ENCODE measurements at regions not wholly inside any gene's neighbourhood (a gene's known extent, or its start where the extent isn't known, plus 50 kb on each side); places are given as distances from the start of the nearest gene placed in this dataset.

DNA sequence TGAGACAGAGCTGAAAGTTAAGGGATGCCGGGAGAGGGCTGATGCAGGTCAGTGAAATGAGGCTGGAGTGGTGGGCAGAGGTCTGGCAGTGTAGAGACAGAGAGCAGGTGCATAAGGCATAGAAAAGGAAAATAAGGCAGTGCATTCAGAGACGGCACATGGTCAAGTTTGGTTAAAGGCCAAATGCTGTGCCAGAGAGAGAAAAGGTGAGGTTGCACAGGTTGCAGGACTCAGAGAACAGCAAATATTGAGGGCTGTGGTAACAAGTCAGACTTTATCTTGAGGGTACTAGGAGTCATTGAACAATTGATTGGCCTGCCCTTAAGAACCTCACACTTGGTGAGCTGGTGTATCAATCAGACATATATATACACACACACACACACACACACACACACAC is 102.9 kb upstream of the TSHZ2 start:
- peaks cover 1% of the 10 kb centered on the region for H3K27me3 Mint-ChIP-seq (ENCODE audit: low read depth)
- peaks cover 12% of the 10 kb centered on the region for H3K9me3 Mint-ChIP-seq (ENCODE audit: low read depth)
- no peaks in the 10 kb centered on the region for H3K4me1 Mint-ChIP-seq (ENCODE audit: low read depth)
- H3K4me3 Mint-ChIP-seq (ENCODE audit: unreplicated experiment), result no peak overlapping the region
- H3K27ac Mint-ChIP-seq (ENCODE audit: unreplicated experiment), result no peak overlapping the region
- DNase-seq (ENCODE audit: low spot score), result no peak
- H3K36me3 Mint-ChIP-seq (ENCODE audit: low read depth), result no peaks in the 10 kb centered on the region
- TF ChIP-seq CTCF (IDR thresholded peaks at IDR 0.05), result no peak

GRCh38 chr20:52867305-52867704 is 104.9 kb upstream of the TSHZ2 start:
- peaks cover 1% of the 10 kb centered on the region for H3K27me3 Mint-ChIP-seq (ENCODE audit: low read depth)
- peaks cover 12% of the 10 kb centered on the region for H3K9me3 Mint-ChIP-seq (ENCODE audit: low read depth)
- DNase-seq (ENCODE audit: low spot score), result no peak
- H3K4me1 Mint-ChIP-seq (ENCODE audit: low read depth), result no peaks in the 10 kb centered on the region
- H3K27ac Mint-ChIP-seq (ENCODE audit: unreplicated experiment), result no peak overlapping the region
- no peak for TF ChIP-seq CTCF (IDR thresholded peaks at IDR 0.05)
- no peak overlapping the region for H3K4me3 Mint-ChIP-seq (ENCODE audit: unreplicated experiment)
- no peaks in the 10 kb centered on the region for H3K36me3 Mint-ChIP-seq (ENCODE audit: low read depth)

GRCh38 chr20:52864916-52865605 is 107.1 kb upstream of the TSHZ2 start:
- Mint-ChIP-seq H3K27me3 (ENCODE audit: low read depth) (peaks cover 1% of the 10 kb centered on the region), H3K27ac (ENCODE audit: unreplicated experiment) (no peak overlapping the region), H3K4me3 (ENCODE audit: unreplicated experiment) (no peak overlapping the region), H3K9me3 (ENCODE audit: low read depth) (peaks cover 11% of the 10 kb centered on the region), H3K4me1 (ENCODE audit: low read depth) (no peaks in the 10 kb centered on the region), H3K36me3 (ENCODE audit: low read depth) (no peaks in the 10 kb centered on the region)
- DNase-seq (ENCODE audit: low spot score), result no peak
- no peak for TF ChIP-seq CTCF (IDR thresholded peaks at IDR 0.05)

- Mint-ChIP-seq H3K27me3 (ENCODE audit: low read depth) (no peaks in the 10 kb centered on the region), H3K27ac (ENCODE audit: unreplicated experiment) (no peak overlapping the region), H3K36me3 (ENCODE audit: low read depth) (no peaks in the 10 kb centered on the region), H3K9me3 (ENCODE audit: low read depth) (peaks cover 9% of the 10 kb centered on the region), H3K4me1 (ENCODE audit: low read depth) (no peaks in the 10 kb centered on the region), H3K4me3 (ENCODE audit: unreplicated experiment) (no peak overlapping the region)
- no peak for TF ChIP-seq CTCF (IDR thresholded peaks at IDR 0.05)
- DNase-seq (ENCODE audit: low spot score), result no peak
Measured at GRCh38 chr20:52859156-52859876, 112.8 kb upstream of the TSHZ2 start.

DNA sequence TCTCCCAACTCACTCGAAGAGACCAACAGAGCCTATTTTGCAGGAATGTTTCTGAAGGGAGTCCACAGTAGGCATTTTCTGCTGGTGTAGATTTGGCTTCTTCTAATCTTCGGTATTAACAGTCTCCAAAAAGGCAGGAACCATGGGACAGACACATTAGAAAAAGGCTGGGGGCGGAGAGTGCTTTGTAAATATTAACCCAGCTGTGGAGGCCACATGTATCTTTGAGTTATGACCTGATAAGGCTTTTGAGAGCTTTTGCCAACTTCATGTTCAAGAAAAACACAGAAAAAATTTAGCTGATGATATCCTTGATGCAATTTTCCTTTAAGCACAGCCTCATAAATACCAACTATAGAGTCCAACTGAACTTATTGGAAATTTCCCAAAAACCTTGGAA is 119.4 kb upstream of the TSHZ2 start:
- Mint-ChIP-seq H3K4me1 (ENCODE audit: low read depth) (no peaks in the 10 kb centered on the region), H3K4me3 (ENCODE audit: unreplicated experiment) (no peak overlapping the region), H3K27ac (ENCODE audit: unreplicated experiment) (no peak overlapping the region), H3K9me3 (ENCODE audit: low read depth) (peaks cover 9% of the 10 kb centered on the region), H3K36me3 (ENCODE audit: low read depth) (no peaks in the 10 kb centered on the region), H3K27me3 (ENCODE audit: low read depth) (no peaks in the 10 kb centered on the region)
- no peak for DNase-seq (ENCODE audit: low spot score)
- TF ChIP-seq CTCF (IDR thresholded peaks at IDR 0.05), result no peak
